ENCODE measurements at regions not wholly inside any gene's neighbourhood (a gene's known extent, or its start where the extent isn't known, plus 50 kb on each side); places are given as distances from the start of the nearest gene placed in this dataset.
A peak's percentile ranks its signal among the peaks of the same experiment; 100 is the strongest.

- no peak for TF ChIP-seq BCL3 (IDR thresholded peaks at IDR 0.05; ENCODE audit: borderline replicate concordance, insufficient read depth, low read depth, low read length, poor library complexity, severe bottlenecking)
- TF ChIP-seq MLLT1 (IDR thresholded peaks at IDR 0.05): no peak
Measured at GRCh38 chr5:153421676-153422075, 68.8 kb upstream of the GRIA1 start (continued).

- RAD21 ChIA-PET (ENCODE audit: unreplicated experiment): no interaction called here
- Histone ChIP-seq H2AFZ (ENCODE audit: control insufficient read depth, low read depth, low read length) (no peak overlapping the region), H4K20me1 (ENCODE audit: control insufficient read depth, insufficient read depth) (no peaks in the 10 kb centered on the region), H3K4me3 (no peak overlapping the region), H3K4me2 (ENCODE audit: control insufficient read depth, insufficient read depth) (no peak overlapping the region), H3K9me3 (replicated peaks; ENCODE audit: control insufficient read depth, insufficient read depth, low read length) (no peaks in the 10 kb centered on the region), H3K27me3 (replicated peaks in 1 of 2; ENCODE audit: control insufficient read depth in 2 of 2, insufficient read depth in 2 of 2, low read length in 1 of 2) (no peaks in the 10 kb centered on the region), H3K9ac (ENCODE audit: control insufficient read depth, insufficient read depth, low read length) (no peak overlapping the region), H3K27ac (ENCODE audit: control insufficient read depth, insufficient read depth) (no peak overlapping the region), H3K36me3 (ENCODE audit: control insufficient read depth in 2 of 2, insufficient read depth in 2 of 2, low read length in 1 of 2) (no peaks in the 10 kb centered on the region), H3K79me2 (ENCODE audit: control insufficient read depth, insufficient read depth, low read length) (no peaks in the 10 kb centered on the region), H3K4me1 (ENCODE audit: control insufficient read depth, insufficient read depth, low read length) (no peaks in the 10 kb centered on the region)
- intact Hi-C loops (cut with micrococcal nuclease; ENCODE audit: unreplicated experiment): no loop called here
- no peak for FAIRE-seq
- CTCF ChIA-PET: interaction anchor here (1.1 to 1.2 kb wide), 2 partner anchors 16 to 866 kb away, joined by 3 read pairs; no protein-coding TSS in a partner anchor
- no peak for DNase-seq (ENCODE audit: low read depth, low spot score)
- no TSS peak for BruUV-seq (replicated peaks)
- TF ChIP-seq RELB (IDR thresholded peaks at IDR 0.05; ENCODE audit: low read depth) (no peak), KAT2A (conservative IDR thresholded peaks at IDR 0.05; ENCODE audit: control insufficient read depth, low read depth, low read length) (no peak), RAD21 (IDR thresholded peaks at IDR 0.05; ENCODE audit: insufficient read depth, low read depth, low read length) (peak; percentile 32; the same call in 1 of the 2 replicates), RBBP5 (conservative IDR thresholded peaks at IDR 0.05) (no peak), NR2F1 (conservative IDR thresholded peaks at IDR 0.05) (no peak), CTCF (IDR thresholded peaks at IDR 0.05 in 2 of 3, conservative IDR thresholded peaks at IDR 0.05 in 1 of 3; ENCODE audit: control insufficient read depth in 2 of 3, extremely low read depth in 1 of 3, insufficient read depth in 1 of 3, low read depth in 3 of 3, low read length in 3 of 3) (peak; percentile 21 to 38 (median 37); a peak in 4 of 6 replicates), NFIC (IDR thresholded peaks at IDR 0.05; ENCODE audit: low read depth, low read length) (no peak)
- ATAC-seq: no peak
- POLR2A ChIA-PET: no interaction called here
- SMC1A ChIA-PET (ENCODE audit: uncharacterized antibody, unreplicated experiment): interaction anchor here (0.9 kb wide), 1 partner anchor 21 kb away, joined by 4 read pairs; no protein-coding TSS in a partner anchor
- in situ Hi-C loops (cut with MboI): no loop called here
- WGBS (ENCODE audit: insufficient coverage, insufficient replicate concordance, low lambda C conversion rate, missing lambda C conversion rate): 6% methylated on average over 1 of the region's 1 CpG
Measured at GRCh38 chr5:153425914-153426313, 64.6 kb upstream of the GRIA1 start.
